ENCODE measurements at regions not wholly inside any gene's neighbourhood (a gene's known extent, or its start where the extent isn't known, plus 50 kb on each side); places are given as distances from the start of the nearest gene placed in this dataset.

- TF ChIP-seq, protein P1, sequence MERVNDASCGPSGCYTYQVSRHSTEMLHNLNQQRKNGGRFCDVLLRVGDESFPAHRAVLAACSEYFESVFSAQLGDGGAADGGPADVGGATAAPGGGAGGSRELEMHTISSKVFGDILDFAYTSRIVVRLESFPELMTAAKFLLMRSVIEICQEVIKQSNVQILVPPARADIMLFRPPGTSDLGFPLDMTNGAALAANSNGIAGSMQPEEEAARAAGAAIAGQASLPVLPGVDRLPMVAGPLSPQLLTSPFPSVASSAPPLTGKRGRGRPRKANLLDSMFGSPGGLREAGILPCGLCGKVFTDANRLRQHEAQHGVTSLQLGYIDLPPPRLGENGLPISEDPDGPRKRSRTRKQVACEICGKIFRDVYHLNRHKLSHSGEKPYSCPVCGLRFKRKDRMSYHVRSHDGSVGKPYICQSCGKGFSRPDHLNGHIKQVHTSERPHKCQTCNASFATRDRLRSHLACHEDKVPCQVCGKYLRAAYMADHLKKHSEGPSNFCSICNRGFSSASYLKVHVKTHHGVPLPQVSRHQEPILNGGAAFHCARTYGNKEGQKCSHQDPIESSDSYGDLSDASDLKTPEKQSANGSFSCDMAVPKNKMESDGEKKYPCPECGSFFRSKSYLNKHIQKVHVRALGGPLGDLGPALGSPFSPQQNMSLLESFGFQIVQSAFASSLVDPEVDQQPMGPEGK (CRISPR knock-in tag; IDR thresholded peaks at IDR 0.05; ENCODE audit: borderline replicate concordance) = no peak
- TF ChIP-seq CREB5 (CRISPR knock-in tag; IDR thresholded peaks at IDR 0.05; ENCODE audit: low read depth) (no peak), ZNF8 (CRISPR knock-in tag; IDR thresholded peaks at IDR 0.05) (no peak), BACH2 (CRISPR knock-in tag; IDR thresholded peaks at IDR 0.05; ENCODE audit: borderline replicate concordance) (no peak)
Measured at GRCh38 chr13:50306156-50306555, 290.9 kb downstream of the KCNRG start (continued).

DNA sequence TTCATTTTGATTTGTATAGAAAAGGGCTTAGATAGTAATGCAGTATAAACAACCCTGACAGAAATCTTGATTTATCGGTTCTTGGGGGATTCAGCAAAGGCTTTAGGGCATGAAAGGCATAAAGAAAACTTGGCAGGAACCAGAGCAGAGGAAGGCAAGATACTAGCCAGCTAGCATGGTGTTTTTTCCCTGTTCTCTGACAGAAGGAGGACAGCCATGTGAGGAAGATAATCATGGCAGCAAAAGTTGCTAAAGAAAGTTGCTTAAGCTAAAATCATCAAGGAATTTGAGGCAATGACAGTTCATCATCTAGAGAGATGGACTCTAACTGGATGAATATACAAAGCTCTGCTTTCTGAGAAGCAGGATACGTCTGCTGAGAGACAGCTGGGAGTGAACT lies 294.1 kb downstream of the KCNRG start:
- TF ChIP-seq ISL1 (CRISPR knock-in tag; IDR thresholded peaks at IDR 0.05) = no peak
- no peak for TF ChIP-seq CSDC2 (CRISPR knock-in tag; IDR thresholded peaks at IDR 0.05)
- TF ChIP-seq SNAI2 (CRISPR knock-in tag; IDR thresholded peaks at IDR 0.05) = no peak
- TF ChIP-seq, protein P2, sequence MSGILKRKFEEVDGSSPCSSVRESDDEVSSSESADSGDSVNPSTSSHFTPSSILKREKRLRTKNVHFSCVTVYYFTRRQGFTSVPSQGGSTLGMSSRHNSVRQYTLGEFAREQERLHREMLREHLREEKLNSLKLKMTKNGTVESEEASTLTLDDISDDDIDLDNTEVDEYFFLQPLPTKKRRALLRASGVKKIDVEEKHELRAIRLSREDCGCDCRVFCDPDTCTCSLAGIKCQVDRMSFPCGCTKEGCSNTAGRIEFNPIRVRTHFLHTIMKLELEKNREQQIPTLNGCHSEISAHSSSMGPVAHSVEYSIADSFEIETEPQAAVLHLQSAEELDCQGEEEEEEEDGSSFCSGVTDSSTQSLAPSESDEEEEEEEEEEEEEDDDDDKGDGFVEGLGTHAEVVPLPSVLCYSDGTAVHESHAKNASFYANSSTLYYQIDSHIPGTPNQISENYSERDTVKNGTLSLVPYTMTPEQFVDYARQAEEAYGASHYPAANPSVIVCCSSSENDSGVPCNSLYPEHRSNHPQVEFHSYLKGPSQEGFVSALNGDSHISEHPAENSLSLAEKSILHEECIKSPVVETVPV (CRISPR knock-in tag; IDR thresholded peaks at IDR 0.05) = no peak
- no peak for TF ChIP-seq ARNTL (CRISPR knock-in tag; IDR thresholded peaks at IDR 0.05; ENCODE audit: borderline replicate concordance, low read depth)
- TF ChIP-seq TOX (CRISPR knock-in tag; IDR thresholded peaks at IDR 0.05; ENCODE audit: borderline replicate concordance) = no peak
- TF ChIP-seq, protein P3, sequence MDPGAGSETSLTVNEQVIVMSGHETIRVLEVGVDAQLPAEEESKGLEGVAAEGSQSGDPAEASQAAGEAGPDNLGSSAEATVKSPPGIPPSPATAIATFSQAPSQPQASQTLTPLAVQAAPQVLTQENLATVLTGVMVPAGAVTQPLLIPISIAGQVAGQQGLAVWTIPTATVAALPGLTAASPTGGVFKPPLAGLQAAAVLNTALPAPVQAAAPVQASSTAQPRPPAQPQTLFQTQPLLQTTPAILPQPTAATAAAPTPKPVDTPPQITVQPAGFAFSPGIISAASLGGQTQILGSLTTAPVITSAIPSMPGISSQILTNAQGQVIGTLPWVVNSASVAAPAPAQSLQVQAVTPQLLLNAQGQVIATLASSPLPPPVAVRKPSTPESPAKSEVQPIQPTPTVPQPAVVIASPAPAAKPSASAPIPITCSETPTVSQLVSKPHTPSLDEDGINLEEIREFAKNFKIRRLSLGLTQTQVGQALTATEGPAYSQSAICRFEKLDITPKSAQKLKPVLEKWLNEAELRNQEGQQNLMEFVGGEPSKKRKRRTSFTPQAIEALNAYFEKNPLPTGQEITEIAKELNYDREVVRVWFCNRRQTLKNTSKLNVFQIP (CRISPR knock-in tag; IDR thresholded peaks at IDR 0.05; ENCODE audit: borderline replicate concordance, low read depth) = no peak
- no peak for TF ChIP-seq ZFP30 (CRISPR knock-in tag; IDR thresholded peaks at IDR 0.05)
- no peak for TF ChIP-seq TCF4 (CRISPR knock-in tag; IDR thresholded peaks at IDR 0.05; ENCODE audit: borderline replicate concordance)
- TF ChIP-seq ZNF70 (CRISPR knock-in tag; IDR thresholded peaks at IDR 0.05) = no peak
- no peak for TF ChIP-seq ZFP3 (CRISPR knock-in tag; IDR thresholded peaks at IDR 0.05)
- no peak for TF ChIP-seq RARB (CRISPR knock-in tag; IDR thresholded peaks at IDR 0.05)
- TF ChIP-seq, protein P4, sequence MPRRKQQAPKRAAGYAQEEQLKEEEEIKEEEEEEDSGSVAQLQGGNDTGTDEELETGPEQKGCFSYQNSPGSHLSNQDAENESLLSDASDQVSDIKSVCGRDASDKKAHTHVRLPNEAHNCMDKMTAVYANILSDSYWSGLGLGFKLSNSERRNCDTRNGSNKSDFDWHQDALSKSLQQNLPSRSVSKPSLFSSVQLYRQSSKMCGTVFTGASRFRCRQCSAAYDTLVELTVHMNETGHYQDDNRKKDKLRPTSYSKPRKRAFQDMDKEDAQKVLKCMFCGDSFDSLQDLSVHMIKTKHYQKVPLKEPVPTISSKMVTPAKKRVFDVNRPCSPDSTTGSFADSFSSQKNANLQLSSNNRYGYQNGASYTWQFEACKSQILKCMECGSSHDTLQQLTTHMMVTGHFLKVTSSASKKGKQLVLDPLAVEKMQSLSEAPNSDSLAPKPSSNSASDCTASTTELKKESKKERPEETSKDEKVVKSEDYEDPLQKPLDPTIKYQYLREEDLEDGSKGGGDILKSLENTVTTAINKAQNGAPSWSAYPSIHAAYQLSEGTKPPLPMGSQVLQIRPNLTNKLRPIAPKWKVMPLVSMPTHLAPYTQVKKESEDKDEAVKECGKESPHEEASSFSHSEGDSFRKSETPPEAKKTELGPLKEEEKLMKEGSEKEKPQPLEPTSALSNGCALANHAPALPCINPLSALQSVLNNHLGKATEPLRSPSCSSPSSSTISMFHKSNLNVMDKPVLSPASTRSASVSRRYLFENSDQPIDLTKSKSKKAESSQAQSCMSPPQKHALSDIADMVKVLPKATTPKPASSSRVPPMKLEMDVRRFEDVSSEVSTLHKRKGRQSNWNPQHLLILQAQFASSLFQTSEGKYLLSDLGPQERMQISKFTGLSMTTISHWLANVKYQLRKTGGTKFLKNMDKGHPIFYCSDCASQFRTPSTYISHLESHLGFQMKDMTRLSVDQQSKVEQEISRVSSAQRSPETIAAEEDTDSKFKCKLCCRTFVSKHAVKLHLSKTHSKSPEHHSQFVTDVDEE (CRISPR knock-in tag; IDR thresholded peaks at IDR 0.05) = no peak
- no peak for TF ChIP-seq ZC3H10 (CRISPR knock-in tag; IDR thresholded peaks at IDR 0.05)
- TF ChIP-seq ZNF8 (CRISPR knock-in tag; IDR thresholded peaks at IDR 0.05) = no peak
- ATAC-seq = no peak

DNA sequence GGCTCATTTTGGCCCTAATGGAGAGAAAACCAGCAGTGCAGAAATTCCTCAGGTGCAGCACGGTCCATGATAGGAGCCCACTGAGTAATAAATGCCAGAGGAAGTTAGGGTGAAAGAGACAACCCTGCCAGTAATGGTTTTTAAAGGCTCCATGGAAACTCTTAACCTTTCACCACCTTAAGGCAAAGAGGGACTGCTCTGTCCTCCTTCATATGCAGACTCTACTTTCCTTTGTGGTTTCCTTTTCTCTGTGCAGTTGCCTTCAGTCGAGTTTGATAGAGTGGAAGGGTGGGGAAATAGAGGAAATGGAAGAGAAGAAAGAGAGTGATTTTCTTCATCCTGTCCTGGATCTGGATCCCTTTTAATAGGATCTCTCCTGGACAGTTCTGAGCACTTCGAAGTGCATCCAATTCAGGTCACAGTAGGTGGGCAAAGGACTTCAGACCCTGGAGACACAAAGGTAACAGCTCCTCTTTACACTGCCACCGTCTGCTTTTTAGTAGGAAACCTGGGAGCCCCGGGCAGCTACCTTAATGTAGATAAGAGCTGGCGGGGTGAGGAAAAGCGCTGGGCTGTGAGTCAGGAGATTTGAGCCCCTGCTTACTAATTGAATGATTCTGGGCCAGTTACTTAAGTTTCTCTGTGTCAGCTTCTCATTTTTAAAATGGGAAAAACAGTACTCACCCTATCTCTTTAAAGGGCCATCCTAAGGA lies 294.8 kb downstream of the KCNRG start:
- no peak for ATAC-seq
- no peak for TF ChIP-seq ZC3H10 (CRISPR knock-in tag; IDR thresholded peaks at IDR 0.05)
- TF ChIP-seq CSDC2 (CRISPR knock-in tag; IDR thresholded peaks at IDR 0.05) = no peak
- no peak for TF ChIP-seq ZNF70 (CRISPR knock-in tag; IDR thresholded peaks at IDR 0.05)
- TF ChIP-seq, protein P2 (CRISPR knock-in tag; IDR thresholded peaks at IDR 0.05) = no peak
- no peak for TF ChIP-seq GLIS3 (CRISPR knock-in tag; IDR thresholded peaks at IDR 0.05)
- TF ChIP-seq, protein P1 (CRISPR knock-in tag; IDR thresholded peaks at IDR 0.05; ENCODE audit: borderline replicate concordance) = no peak
- no peak for TF ChIP-seq RARB (CRISPR knock-in tag; IDR thresholded peaks at IDR 0.05)
- TF ChIP-seq TOX (CRISPR knock-in tag; IDR thresholded peaks at IDR 0.05; ENCODE audit: borderline replicate concordance) = no peak
- no peak for TF ChIP-seq SNAI2 (CRISPR knock-in tag; IDR thresholded peaks at IDR 0.05)
- no peak for TF ChIP-seq CREB5 (CRISPR knock-in tag; IDR thresholded peaks at IDR 0.05; ENCODE audit: low read depth)
- no peak for TF ChIP-seq TCF4 (CRISPR knock-in tag; IDR thresholded peaks at IDR 0.05; ENCODE audit: borderline replicate concordance)
- no peak for TF ChIP-seq ZNF565 (CRISPR knock-in tag; conservative IDR thresholded peaks at IDR 0.05; ENCODE audit: low read depth)
- no peak for TF ChIP-seq ESRRG (CRISPR knock-in tag; IDR thresholded peaks at IDR 0.05)

Data from SK-N-SH treated with all-trans-retinoic acid at 6 μM for 48 hours (cell line).